Mononuclear cell (primary cell): ENCODE measurements at regions not wholly inside any gene's neighbourhood (a gene's known extent, or its start where the extent isn't known, plus 50 kb on each side); places are given as distances from the start of the nearest gene placed in this dataset.

ENCODE experiments used
- H3K27me3 ChIP-seq: 2 replicates; pipeline ENCODE4 v1.6.0; 2011; ENCODE audit warnings: low read length, control low read depth; ENCODE audit not compliant: insufficient read depth
- H3K4me1 ChIP-seq: 2 replicates; pipeline ENCODE4 v1.5.1; 2011; ENCODE audit warnings: mild to moderate bottlenecking, low read length, control low read depth; ENCODE audit not compliant: insufficient read depth
- H3K4me3 ChIP-seq: 2 replicates; pipeline ENCODE4 v1.5.1; 2011; ENCODE audit warnings: mild to moderate bottlenecking, low read length, moderate library complexity
- H3K9me3 ChIP-seq: 2 replicates; pipeline ENCODE4 v1.5.1; 2011; ENCODE audit warnings: low read depth, mild to moderate bottlenecking, control low read depth, low read length

GRCh38 chr5:167861928-167862426 lies 429.5 kb upstream of the WWC1 start:
- Histone ChIP-seq H3K4me3 (no peak overlapping the region), H3K4me1 (no peaks in the 10 kb centered on the region), H3K27me3 (no peaks in the 10 kb centered on the region), H3K9me3 (no peaks in the 10 kb centered on the region)

GRCh38 chr5:167863883-167864282 lies 427.6 kb upstream of the WWC1 start:
- Histone ChIP-seq H3K9me3 (no peaks in the 10 kb centered on the region), H3K4me3 (no peak overlapping the region), H3K4me1 (no peaks in the 10 kb centered on the region), H3K27me3 (no peaks in the 10 kb centered on the region)

GRCh38 chr5:167864801-167865200 lies 426.6 kb upstream of the WWC1 start:
- H3K4me1 ChIP-seq: no peaks in the 10 kb centered on the region
- H3K4me3 ChIP-seq: no peak overlapping the region
- H3K9me3 ChIP-seq: no peaks in the 10 kb centered on the region
- H3K27me3 ChIP-seq: no peaks in the 10 kb centered on the region

- Histone ChIP-seq H3K4me3 (no peak overlapping the region), H3K4me1 (no peaks in the 10 kb centered on the region), H3K27me3 (no peaks in the 10 kb centered on the region), H3K9me3 (no peaks in the 10 kb centered on the region)
Observed at GRCh38 chr5:167866797-167867196, 424.6 kb upstream of the WWC1 start.

GRCh38 chr5:167867281-167867680 lies 424.2 kb upstream of the WWC1 start:
- H3K9me3 ChIP-seq: no peaks in the 10 kb centered on the region
- H3K4me3 ChIP-seq: no peak overlapping the region
- no peaks in the 10 kb centered on the region for H3K4me1 ChIP-seq
- H3K27me3 ChIP-seq: no peaks in the 10 kb centered on the region

- Histone ChIP-seq H3K9me3 (no peaks in the 10 kb centered on the region), H3K4me1 (no peaks in the 10 kb centered on the region), H3K27me3 (no peaks in the 10 kb centered on the region), H3K4me3 (no peak overlapping the region)
Observed at GRCh38 chr5:167869125-167869524, 422.3 kb upstream of the WWC1 start.

- no peaks in the 10 kb centered on the region for H3K4me1 ChIP-seq
- H3K4me3 ChIP-seq: no peak overlapping the region
- H3K27me3 ChIP-seq: no peaks in the 10 kb centered on the region
- no peaks in the 10 kb centered on the region for H3K9me3 ChIP-seq
Observed at GRCh38 chr5:167870055-167870454, 421.4 kb upstream of the WWC1 start.

- H3K4me3 ChIP-seq: no peak overlapping the region
- no peaks in the 10 kb centered on the region for H3K9me3 ChIP-seq
- no peaks in the 10 kb centered on the region for H3K27me3 ChIP-seq
- no peaks in the 10 kb centered on the region for H3K4me1 ChIP-seq
Observed at GRCh38 chr5:167871091-167871490, 420.4 kb upstream of the WWC1 start.

- Histone ChIP-seq H3K4me1 (no peaks in the 10 kb centered on the region), H3K4me3 (no peak overlapping the region), H3K9me3 (no peaks in the 10 kb centered on the region), H3K27me3 (no peaks in the 10 kb centered on the region)
Observed at GRCh38 chr5:167872791-167873190, 418.7 kb upstream of the WWC1 start.

- H3K27me3 ChIP-seq: no peaks in the 10 kb centered on the region
- H3K9me3 ChIP-seq: no peaks in the 10 kb centered on the region
- no peak overlapping the region for H3K4me3 ChIP-seq
- H3K4me1 ChIP-seq: no peaks in the 10 kb centered on the region
Observed at GRCh38 chr5:167877114-167877722, 414.2 kb upstream of the WWC1 start.

GRCh38 chr5:167877924-167878323 lies 413.5 kb upstream of the WWC1 start:
- Histone ChIP-seq H3K27me3 (no peaks in the 10 kb centered on the region), H3K4me1 (no peaks in the 10 kb centered on the region), H3K9me3 (no peaks in the 10 kb centered on the region), H3K4me3 (no peak overlapping the region)

- no peaks in the 10 kb centered on the region for H3K4me1 ChIP-seq
- no peaks in the 10 kb centered on the region for H3K9me3 ChIP-seq
- H3K4me3 ChIP-seq: no peak overlapping the region
- H3K27me3 ChIP-seq: no peaks in the 10 kb centered on the region
Observed at GRCh38 chr5:167880420-167880819, 411.0 kb upstream of the WWC1 start.

GRCh38 chr5:167881041-167881440 lies 410.4 kb upstream of the WWC1 start:
- H3K9me3 ChIP-seq: no peaks in the 10 kb centered on the region
- H3K4me1 ChIP-seq: no peaks in the 10 kb centered on the region
- H3K4me3 ChIP-seq: no peak overlapping the region
- H3K27me3 ChIP-seq: no peaks in the 10 kb centered on the region

- H3K4me3 ChIP-seq: no peak overlapping the region
- H3K27me3 ChIP-seq: no peaks in the 10 kb centered on the region
- no peaks in the 10 kb centered on the region for H3K4me1 ChIP-seq
- no peaks in the 10 kb centered on the region for H3K9me3 ChIP-seq
Observed at GRCh38 chr5:167886196-167886595, 405.2 kb upstream of the WWC1 start.

- H3K27me3 ChIP-seq: no peaks in the 10 kb centered on the region
- no peaks in the 10 kb centered on the region for H3K4me1 ChIP-seq
Observed at GRCh38 chr5:167888393-167888792, 403.1 kb upstream of the WWC1 start.

GRCh38 chr5:167889276-167889675 lies 402.2 kb upstream of the WWC1 start:
- Histone ChIP-seq H3K27me3 (no peaks in the 10 kb centered on the region), H3K4me3 (no peak overlapping the region), H3K4me1 (no peaks in the 10 kb centered on the region), H3K9me3 (no peaks in the 10 kb centered on the region)

More at GRCh38 chr5:167888393-167888792, 403.1 kb upstream of the WWC1 start:
- no peak overlapping the region for H3K4me3 ChIP-seq
- H3K9me3 ChIP-seq: no peaks in the 10 kb centered on the region
